ENCODE measurements at regions not wholly inside any gene's neighbourhood (a gene's known extent, or its start where the extent isn't known, plus 50 kb on each side); places are given as distances from the start of the nearest gene placed in this dataset.

GRCh38 chr2:21676676-21677075, 552.9 kb downstream of the TDRD15 start:
- H3K27me3 ChIP-seq (ENCODE audit: control insufficient read depth, insufficient read depth, low read length), result no peaks in the 10 kb centered on the region
- no TSS peak for BruUV-seq (replicated peaks)
- ATAC-seq (no peak), DNase-seq (ENCODE audit: low read depth, low spot score) (no peak)
- CTCF ChIA-PET, result no interaction called here
- H3K4me1 ChIP-seq (ENCODE audit: control insufficient read depth, insufficient read depth, low read length), result no peaks in the 10 kb centered on the region
- intact Hi-C loops (cut with micrococcal nuclease; ENCODE audit: unreplicated experiment), result no loop called here
- H3K9me3 ChIP-seq (ENCODE audit: control insufficient read depth, insufficient read depth, low read depth, low read length), result peaks cover 4% of the 10 kb centered on the region; the same call in 1 of the 2 replicates
- in situ Hi-C loops (cut with HindIII; ENCODE audit: low pct_unique_long_range_greater_than_20kb, low sequenced_read_pairs), result no loop called here
- H3K36me3 ChIP-seq (ENCODE audit: control insufficient read depth, insufficient read depth, low read length), result no peaks in the 10 kb centered on the region
- H3K27ac ChIP-seq (ENCODE audit: low read length), result no peak overlapping the region
- TF ChIP-seq POLR2AphosphoS5 (IDR thresholded peaks at IDR 0.05; ENCODE audit: low read depth, low read length) (no peak), REST (IDR thresholded peaks at IDR 0.05; ENCODE audit: insufficient read depth in 1 of 2, low read depth in 2 of 2, low read length in 1 of 2) (no peak)
- POLR2A ChIA-PET, result no interaction called here
- H3K4me3 ChIP-seq (ENCODE audit: low read depth in 2 of 2, low read length in 2 of 2), result no peak overlapping the region

GRCh38 chr2:21683838-21684237, 560.1 kb downstream of the TDRD15 start:
- H3K36me3 ChIP-seq (ENCODE audit: control insufficient read depth, insufficient read depth, low read length), result no peaks in the 10 kb centered on the region
- DNase-seq (ENCODE audit: low read depth, low spot score), result no peak
- H3K27ac ChIP-seq (ENCODE audit: low read length), result no peak overlapping the region
- H3K9me3 ChIP-seq (ENCODE audit: control insufficient read depth, insufficient read depth, low read depth, low read length), result peaks cover 4% of the 10 kb centered on the region; the same call in 1 of the 2 replicates
- CTCF ChIA-PET, result no interaction called here
- POLR2A ChIA-PET, result no interaction called here
- no peaks in the 10 kb centered on the region for H3K4me1 ChIP-seq (ENCODE audit: control insufficient read depth, insufficient read depth, low read length)
- no peaks in the 10 kb centered on the region for H3K27me3 ChIP-seq (ENCODE audit: control insufficient read depth, insufficient read depth, low read length)
- in situ Hi-C loops (cut with HindIII; ENCODE audit: low pct_unique_long_range_greater_than_20kb, low sequenced_read_pairs), result no loop called here
- no peak for ATAC-seq
- intact Hi-C loops (cut with micrococcal nuclease; ENCODE audit: unreplicated experiment), result no loop called here
- BruUV-seq (replicated peaks), result no TSS peak
- TF ChIP-seq SIN3A (IDR thresholded peaks at IDR 0.05; ENCODE audit: borderline replicate concordance, insufficient read depth, low read depth, low read length) (no peak), REST (IDR thresholded peaks at IDR 0.05; ENCODE audit: insufficient read depth in 1 of 2, low read depth in 2 of 2, low read length in 1 of 2) (no peak), TCF7L2 (IDR thresholded peaks at IDR 0.05; ENCODE audit: low read depth, low read length) (no peak), CTCF (IDR thresholded peaks at IDR 0.05) (no peak), POLR2AphosphoS5 (IDR thresholded peaks at IDR 0.05; ENCODE audit: low read depth, low read length) (no peak)
- no peak overlapping the region for H3K4me3 ChIP-seq (ENCODE audit: low read depth in 2 of 2, low read length in 2 of 2)

Data from Panc1 (cell line).